Ovary (tissue), 7 donors: ENCODE measurements at regions not wholly inside any gene's neighbourhood (a gene's known extent, or its start where the extent isn't known, plus 50 kb on each side); places are given as distances from the start of the nearest gene placed in this dataset.

Source experiments
- DNase-seq, 5 donors: peaks; one replicate each; pipeline ENCODE4 v3.0.0-alpha.2; 2019 to 2020
- H3K27ac ChIP-seq, 2 donors: fragments of 200-600 bp; one replicate each; pipeline versions ENCODE4 v1.5.1 to v1.8.0; 2019 to 2022
- H3K27me3 ChIP-seq: fragments of 200-600 bp; one replicate; pipeline ENCODE4 v1.8.0; 2022
- H3K36me3 ChIP-seq: fragments of 200-600 bp; sonication (generic); one replicate; pipeline ENCODE4 v1.5.1; 2019
- H3K4me1 ChIP-seq: one replicate; pipeline ENCODE4 v1.8.1; 2013; ENCODE audit warnings: mild to moderate bottlenecking, moderate library complexity; ENCODE audit not compliant: insufficient read depth
- H3K4me3 ChIP-seq: fragments of 200-600 bp; sonication (generic); one replicate; pipeline ENCODE4 v1.5.1; 2017
- H3K9me3 ChIP-seq, 2 donors: fragments of 200-600 bp in 1 of 2; sonication (generic) in 1 of 2; one replicate each; pipeline versions ENCODE4 v1.5.1 to v1.8.1; 2013 to 2019; ENCODE audit warnings: mild to moderate bottlenecking in 1 of 2, moderate library complexity in 1 of 2
- CTCF ChIP-seq, 3 donors: fragments of 450-650 bp in 2 of 3; fragments of 200-600 bp in 1 of 3; IDR thresholded peaks; one replicate each; pipeline versions ENCODE4 v1.5.1 to v1.8.0; 2016 to 2022; ENCODE audit warnings: antibody characterized with exemption in 3 of 3, mild to moderate bottlenecking in 1 of 3
- EP300 ChIP-seq: sonication (generic); formaldehyde crosslinking; IDR thresholded peaks from one replicate; pipeline ENCODE4 v1.6.1; 2017; ENCODE audit warnings: antibody characterized with exemption
- POLR2A ChIP-seq: fragments of 450-650 bp; IDR thresholded peaks from one replicate; pipeline ENCODE4 v1.6.1; 2017; ENCODE audit warnings: antibody characterized with exemption, mild to moderate bottlenecking, moderate library complexity
- WGBS, 3 donors: extraction: QIAGEN DNeasy Blood & Tissue Kit in 1 of 3; methylation state at CpG; one replicate each; pipeline versions ENCODE4 v1.1.5 to v1.1.7; 2013 to 2017; 5-methylcytosine and 5-hydroxymethylcytosine counted together
- intact Hi-C, 4 donors: fragments of 100-400 bp; cut with DNase I; formaldehyde crosslinking; loops; one replicate each; pipeline versions ENCODE4 v1.11.0 to v1.15.1; 2022 to 2023
- donor health status: DM: no; HTN: no; CAD: no; lungs with moderate emphysema.
- donor health status: DM: no; HTN: no; CAD: no.
- donor health status: Bipolar disorder and iron deficiency.
- donor health status: DM: no; HTN: no; CAD: no.
- donor health status: DM: yes; HTN: yes; CAD: no.

- Histone ChIP-seq H3K4me3 (no peak overlapping the region), H3K27ac (no peak overlapping the region), H3K9me3 (no peaks in the 10 kb centered on the region), H3K4me1 (peaks cover 4% of the 10 kb centered on the region), H3K27me3 (no peaks in the 10 kb centered on the region), H3K36me3 (no peaks in the 10 kb centered on the region)
- intact Hi-C loops, result loop anchor here in 2 of 4 donors (10.0 kb wide), 1 partner anchor 79 kb away; the partner anchor contains the start of gene CAV1 (in 2 of the 2)
- DNase-seq, result no peak
- TF ChIP-seq POLR2A (no peak), EP300 (no peak), CTCF (IDR thresholded peaks at IDR 0.05) (no peak)
- 48 to 58% (median 51%) methylated on average over 6 of the region's 6 CpGs for WGBS, 3 donors
Observed at GRCh38 chr7:116445447-116446211, 53.9 kb upstream of the CAV2 start.

GRCh38 chr7:116446212-116446855 lies 53.2 kb upstream of the CAV2 start:
- Histone ChIP-seq H3K27ac (no peak overlapping the region), H3K36me3 (no peaks in the 10 kb centered on the region), H3K27me3 (no peaks in the 10 kb centered on the region), H3K4me1 (peaks cover 4% of the 10 kb centered on the region), H3K4me3 (no peak overlapping the region), H3K9me3 (no peaks in the 10 kb centered on the region)
- intact Hi-C loops, result loop anchor here in 2 of 4 donors (10.0 kb wide), 1 partner anchor 78 kb away; the partner anchor contains the start of gene CAV1 (in 2 of the 2)
- WGBS, 3 donors, result 69 to 77% (median 72%) methylated on average over 5 of the region's 5 CpGs
- TF ChIP-seq CTCF (IDR thresholded peaks at IDR 0.05) (no peak), POLR2A (no peak), EP300 (no peak)
- DNase-seq, result no peak

GRCh38 chr7:116447436-116447835 lies 52.1 kb upstream of the CAV2 start:
- peaks cover 4% of the 10 kb centered on the region for H3K4me1 ChIP-seq
- intact Hi-C loops, result loop anchor here in 2 of 4 donors (10.0 kb wide), 1 partner anchor 77 kb away; the partner anchor contains the start of gene CAV1 (in 2 of the 2)
- WGBS, 3 donors, result 59 to 61% (median 59%) methylated on average over 2 of the region's 2 CpGs

More at GRCh38 chr7:116447436-116447835, 52.1 kb upstream of the CAV2 start:
- no peak for DNase-seq
- Histone ChIP-seq H3K27me3 (no peaks in the 10 kb centered on the region), H3K36me3 (no peaks in the 10 kb centered on the region), H3K4me3 (no peak overlapping the region), H3K27ac (no peak overlapping the region), H3K9me3 (no peaks in the 10 kb centered on the region)
- no peak for TF ChIP-seq CTCF (IDR thresholded peaks at IDR 0.05)
- TF ChIP-seq EP300, result no peak
- TF ChIP-seq POLR2A, result no peak
